ENCODE measurements at regions not wholly inside any gene's neighbourhood (a gene's known extent, or its start where the extent isn't known, plus 50 kb on each side); places are given as distances from the start of the nearest gene placed in this dataset.
"Not testable (repeated sequence)": the region's sequence is repeated elsewhere in the genome, so short reads cannot be mapped to it uniquely, and the experiment has no call there.

DNA sequence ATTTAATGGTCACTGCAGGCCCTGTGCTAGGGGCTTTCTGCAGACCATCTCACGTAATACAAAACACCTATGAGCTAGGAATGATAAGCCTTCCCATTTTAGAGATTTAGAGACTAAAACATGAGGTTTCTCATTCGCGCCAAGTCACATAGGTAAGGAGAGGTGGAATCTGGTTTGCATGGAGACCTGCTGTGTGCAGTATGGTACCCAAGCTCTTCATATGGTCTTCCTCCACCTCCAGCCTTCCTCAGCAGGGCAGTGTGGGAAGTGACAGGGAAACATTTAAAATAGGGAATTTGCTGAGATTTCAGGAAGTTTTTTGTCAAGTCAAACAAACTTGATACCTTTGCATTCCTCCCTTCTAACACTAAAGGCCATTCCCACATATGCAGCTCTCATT lies 337.6 kb downstream of the IL20RB start:
- no peak for DNase-seq (ENCODE audit: low read depth in 4 of 4, low spot score in 3 of 4)

DNA sequence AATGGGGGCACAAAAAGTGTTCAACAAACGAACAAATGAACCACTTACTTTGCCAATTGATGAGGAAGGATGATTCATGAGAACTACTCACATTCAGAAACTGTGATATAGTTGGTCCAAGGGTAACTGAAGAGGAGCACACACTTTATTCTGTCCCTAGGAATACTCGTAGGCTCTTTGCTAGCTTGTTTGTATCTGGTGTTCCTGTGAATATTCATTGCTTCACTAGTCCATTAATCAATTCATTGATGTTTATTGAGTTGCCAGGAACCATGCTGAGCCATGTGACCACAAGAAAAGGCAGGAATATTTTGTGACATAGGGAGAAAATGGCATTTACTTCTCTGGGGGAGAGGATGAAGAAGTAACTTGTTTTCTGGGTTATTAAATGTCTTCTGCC lies 338.3 kb downstream of the IL20RB start:
- no peak for DNase-seq (ENCODE audit: low read depth in 4 of 4, low spot score in 3 of 4)

DNA sequence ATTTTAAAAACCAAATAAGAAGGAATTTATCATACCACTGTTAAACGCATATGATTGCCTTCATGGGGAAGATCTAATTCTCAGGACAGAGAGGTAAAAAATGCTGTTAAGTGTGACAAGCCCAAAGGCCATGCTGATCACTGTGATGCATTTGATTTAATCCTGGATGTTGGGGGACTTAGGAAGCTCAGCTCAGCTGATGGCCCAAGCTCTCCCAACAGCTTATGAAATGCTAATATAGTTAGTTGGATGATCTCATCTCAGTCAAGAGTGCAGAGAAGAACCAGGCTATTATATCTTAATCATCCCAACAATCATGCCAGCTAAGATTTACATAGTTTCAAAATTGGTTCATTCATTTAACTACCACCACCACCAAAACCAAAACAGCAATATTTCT lies 340.0 kb downstream of the IL20RB start:
- no peak for DNase-seq (ENCODE audit: low read depth in 4 of 4, low spot score in 3 of 4)

DNA sequence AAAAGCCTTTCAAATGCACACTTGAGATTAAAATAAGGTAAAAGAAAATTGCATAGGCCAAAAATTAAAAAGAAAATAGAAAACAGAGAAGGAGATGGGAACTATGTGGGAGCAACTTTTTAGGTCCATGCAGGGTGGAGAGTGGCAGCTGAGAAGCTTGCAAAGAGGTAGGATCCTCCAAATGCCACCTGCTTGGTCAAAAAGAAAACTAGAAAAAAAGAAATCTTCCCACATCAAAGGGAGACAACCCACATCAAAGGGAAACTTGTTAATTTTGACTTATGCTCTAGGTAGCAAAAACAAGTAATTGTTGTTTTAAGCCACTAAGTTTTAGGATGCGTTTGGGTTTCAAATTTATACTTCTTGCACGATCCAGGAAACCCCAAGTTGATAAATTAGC lies 342.9 kb downstream of the IL20RB start:
- no peak for DNase-seq (ENCODE audit: low read depth in 4 of 4, low spot score in 3 of 4)

- DNase-seq (ENCODE audit: low read depth in 4 of 4, low spot score in 3 of 4) = no peak
These were observed 346.7 kb downstream of the IL20RB start for GRCh38 chr3:137304313-137305056.

- DNase-seq (ENCODE audit: low read depth in 4 of 4, low spot score in 3 of 4) = no peak
These were observed 366.3 kb downstream of the IL20RB start for GRCh38 chr3:137324114-137324513.

DNA sequence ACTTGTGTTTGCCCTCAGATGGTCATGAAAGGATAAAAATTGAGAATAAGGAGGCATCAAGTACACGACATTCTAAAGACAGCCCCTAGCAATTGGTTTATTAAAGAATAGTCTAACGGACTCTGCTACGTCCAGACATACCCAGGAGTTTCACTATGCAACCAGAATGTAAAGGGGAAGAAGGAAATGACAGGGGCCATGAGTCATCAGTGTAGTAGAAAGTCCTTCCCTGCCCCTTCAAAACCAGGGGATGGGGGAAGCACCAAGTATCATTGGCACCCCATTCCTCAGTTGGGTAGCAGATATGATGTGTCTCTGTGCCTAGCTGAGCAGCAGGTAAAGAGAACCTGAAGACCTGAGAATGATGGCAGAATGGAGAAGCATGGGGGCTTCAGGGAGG lies 367.4 kb downstream of the IL20RB start:
- DNase-seq (ENCODE audit: low read depth in 4 of 4, low spot score in 3 of 4) = no peak

GRCh38 chr3:137325934-137326333 lies 368.2 kb downstream of the IL20RB start:
- no peak for DNase-seq (ENCODE audit: low read depth in 4 of 4, low spot score in 3 of 4)

- no peak for DNase-seq (ENCODE audit: low read depth in 4 of 4, low spot score in 3 of 4)
These were observed 371.8 kb downstream of the IL20RB start for GRCh38 chr3:137329594-137329993.

GRCh38 chr3:137330246-137330645 lies 372.5 kb downstream of the IL20RB start:
- no peak for DNase-seq (ENCODE audit: low read depth in 4 of 4, low spot score in 3 of 4)

DNA sequence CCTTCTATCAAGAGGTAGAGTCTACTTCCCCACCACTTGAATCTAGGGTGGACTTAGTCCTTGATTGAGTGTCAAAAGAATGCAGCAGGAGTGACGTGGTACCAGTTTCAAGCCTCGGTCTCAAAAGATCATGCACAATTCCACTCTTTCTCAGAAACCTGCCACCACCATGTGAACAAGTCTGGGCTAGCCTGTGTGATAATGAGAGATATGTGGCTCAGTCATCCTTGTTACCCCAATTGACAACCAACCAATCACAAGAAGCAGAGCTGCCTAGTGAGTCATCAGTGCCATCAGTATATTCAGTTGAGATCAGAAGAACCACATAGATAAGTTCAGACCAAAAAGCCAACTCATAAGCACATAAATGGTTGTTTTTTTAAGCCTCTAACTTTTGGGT lies 374.5 kb downstream of the IL20RB start:
- DNase-seq (ENCODE audit: low read depth in 4 of 4, low spot score in 3 of 4) = no peak

DNA sequence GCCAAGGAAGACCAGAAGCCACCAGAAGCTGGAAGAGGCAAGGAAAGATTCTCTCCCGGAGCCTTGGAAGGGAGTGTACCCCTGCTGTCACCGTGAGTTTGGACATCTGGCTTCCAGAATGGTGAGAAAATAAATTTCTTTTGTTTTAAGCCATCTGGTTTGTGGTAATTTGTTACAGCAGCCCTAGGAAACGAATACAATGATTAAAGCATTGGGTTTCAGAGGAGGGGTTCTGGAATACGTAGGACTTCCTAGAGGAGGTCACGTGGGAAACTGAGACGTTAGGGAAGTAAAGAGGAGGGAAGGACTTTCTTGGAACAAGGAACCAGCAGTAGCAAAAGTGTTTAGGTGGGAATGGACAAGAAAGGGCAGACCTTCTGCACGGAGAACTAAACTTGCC lies 377.7 kb downstream of the IL20RB start:
- DNase-seq (ENCODE audit: low read depth in 4 of 4, low spot score in 3 of 4) = no peak

DNA sequence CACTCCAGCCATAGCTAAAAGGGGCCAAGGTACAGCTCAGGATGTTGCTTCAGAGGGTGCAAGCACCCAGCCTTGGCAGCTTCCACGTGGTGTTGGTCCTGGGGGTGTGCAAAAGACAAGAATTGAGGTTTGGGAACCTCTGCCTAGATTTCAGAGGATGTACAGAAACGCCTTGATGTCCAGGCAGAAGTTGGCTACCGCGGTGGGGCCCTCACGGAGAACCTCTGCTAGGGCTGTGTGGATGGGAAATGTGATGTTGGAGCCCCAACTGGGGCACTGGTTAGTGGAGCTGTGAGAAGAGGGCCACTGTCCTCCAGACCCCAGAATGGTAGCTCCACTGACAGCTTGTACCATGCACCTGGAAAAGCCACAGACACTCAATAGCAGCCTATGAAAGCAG lies 380.6 kb downstream of the IL20RB start:
- not testable (repeated sequence) for DNase-seq (ENCODE audit: low read depth in 4 of 4, low spot score in 3 of 4)

DNA sequence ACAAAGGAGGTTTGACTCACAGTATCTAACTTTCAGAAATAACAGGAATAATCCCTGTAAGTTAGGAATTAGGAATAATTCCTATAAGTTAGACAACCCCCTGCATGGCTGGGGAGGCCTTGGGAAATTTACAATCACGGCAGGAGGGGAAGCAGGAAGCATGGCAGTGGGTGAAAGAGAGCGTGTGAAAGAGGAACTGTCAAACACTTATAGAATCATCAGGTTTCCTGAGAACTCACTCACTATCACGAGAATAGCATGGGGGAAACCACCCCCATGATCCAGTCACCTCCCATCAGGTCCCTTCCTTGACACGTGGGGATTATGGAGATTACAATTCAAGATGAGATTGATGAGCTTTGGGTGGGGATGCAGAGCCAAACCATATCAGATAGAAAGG lies 385.5 kb downstream of the IL20RB start:
- no peak for DNase-seq (ENCODE audit: low read depth in 4 of 4, low spot score in 3 of 4)

DNA sequence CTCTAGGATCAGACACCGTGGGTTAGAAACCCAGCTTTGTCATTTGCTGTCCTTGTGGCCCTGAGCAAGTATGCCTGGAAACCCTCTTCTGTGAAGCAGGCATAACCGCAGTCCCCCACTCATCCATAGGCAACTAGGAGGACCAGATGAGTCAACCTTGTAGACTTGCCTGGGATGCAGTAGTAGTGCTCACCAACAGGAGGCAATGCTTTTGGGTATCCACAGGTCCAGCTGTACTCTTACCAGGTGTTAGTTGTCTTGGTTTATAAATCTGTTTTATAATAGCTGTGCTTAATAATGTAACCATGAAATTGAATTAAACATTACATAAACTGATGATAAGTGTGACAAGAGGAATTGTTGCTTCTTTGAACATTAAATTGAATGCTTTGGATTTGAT lies 389.3 kb downstream of the IL20RB start:
- no peak for DNase-seq (ENCODE audit: low read depth in 4 of 4, low spot score in 3 of 4)

DNA sequence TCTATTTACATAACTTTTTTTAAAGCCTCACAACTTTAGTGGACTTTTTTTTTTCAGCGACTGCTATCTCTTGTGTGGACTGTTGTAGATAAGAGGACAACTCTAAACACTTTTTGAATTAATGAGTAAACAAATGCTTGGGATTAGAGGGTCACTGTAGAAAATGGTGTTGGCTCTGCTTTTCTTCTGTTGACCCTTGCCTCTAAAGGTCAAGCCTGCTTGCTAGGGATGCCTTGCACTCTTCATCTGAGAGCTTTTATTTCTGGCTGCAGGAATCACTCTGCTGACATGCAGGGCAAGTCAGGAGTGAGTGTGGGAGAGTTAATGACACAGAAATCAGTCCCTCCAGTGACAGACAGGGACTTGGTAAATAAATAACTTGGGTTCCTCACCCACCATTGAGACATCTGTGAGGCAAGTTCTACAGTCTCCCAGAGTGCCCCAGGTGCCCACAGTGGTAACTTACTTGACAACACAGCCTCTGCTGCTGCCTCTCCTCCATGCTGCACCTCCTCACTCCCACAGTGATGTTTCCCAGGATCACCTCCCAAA lies 390.1 kb downstream of the IL20RB start:
- no peak for DNase-seq (ENCODE audit: low read depth in 4 of 4, low spot score in 3 of 4)

DNA sequence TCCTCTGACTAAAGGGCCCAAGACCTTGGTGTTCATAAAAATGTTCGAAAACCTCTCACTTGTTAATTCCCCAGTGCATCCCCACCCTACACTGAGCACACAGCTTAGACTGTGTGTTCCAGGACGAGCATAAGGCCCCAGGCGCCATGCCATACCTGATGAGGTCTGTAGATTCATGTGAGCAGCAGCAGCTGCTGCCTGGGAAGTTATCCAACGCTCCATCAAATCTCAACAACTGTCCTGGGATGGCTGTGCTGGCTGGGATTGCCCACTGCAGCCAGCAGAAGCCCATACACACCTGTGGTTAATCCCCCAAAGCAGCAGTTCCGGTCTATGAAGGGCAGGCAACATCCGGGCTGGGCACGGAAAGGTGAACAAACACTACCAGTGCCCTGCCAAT lies 391.2 kb downstream of the IL20RB start:
- DNase-seq (ENCODE audit: low read depth in 4 of 4, low spot score in 3 of 4) = no peak

DNA sequence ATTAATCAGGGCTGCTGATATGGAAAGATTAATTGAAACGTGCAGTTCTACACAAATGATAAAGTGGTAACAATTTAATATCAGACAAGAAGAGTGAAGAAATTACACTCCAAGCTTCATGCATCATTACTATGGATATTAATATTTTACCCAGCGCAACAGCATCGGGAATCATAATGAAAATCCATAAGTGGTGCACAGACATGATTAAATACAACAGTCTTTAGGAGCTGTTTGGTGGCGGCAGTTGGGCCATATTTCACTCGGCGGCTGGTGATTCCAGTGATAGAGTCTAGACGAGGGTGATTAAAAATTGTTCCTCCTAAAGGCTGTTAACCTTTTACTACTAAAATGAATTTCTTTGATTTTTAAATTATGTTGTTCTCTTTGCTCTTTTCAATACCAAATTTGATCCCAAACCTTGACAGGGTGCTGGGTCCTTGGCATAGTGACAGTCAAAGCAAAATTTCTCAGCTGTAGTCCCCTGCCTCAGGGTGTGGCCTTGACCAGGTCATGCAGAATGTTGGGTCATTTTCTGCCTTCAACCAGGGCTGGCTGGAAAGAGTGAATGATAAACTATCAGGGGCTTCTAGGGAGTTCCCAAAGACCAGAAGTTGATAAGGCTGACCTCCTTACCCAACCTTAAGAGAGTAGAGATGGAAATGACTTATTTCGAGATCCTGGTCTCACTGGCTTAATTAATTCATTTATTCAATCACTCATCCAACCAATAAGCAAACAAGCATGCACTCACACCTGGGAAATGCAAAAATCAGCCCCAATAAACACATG lies 392.0 kb downstream of the IL20RB start:
- DNase-seq (ENCODE audit: low read depth in 4 of 4, low spot score in 3 of 4) = no peak

DNA sequence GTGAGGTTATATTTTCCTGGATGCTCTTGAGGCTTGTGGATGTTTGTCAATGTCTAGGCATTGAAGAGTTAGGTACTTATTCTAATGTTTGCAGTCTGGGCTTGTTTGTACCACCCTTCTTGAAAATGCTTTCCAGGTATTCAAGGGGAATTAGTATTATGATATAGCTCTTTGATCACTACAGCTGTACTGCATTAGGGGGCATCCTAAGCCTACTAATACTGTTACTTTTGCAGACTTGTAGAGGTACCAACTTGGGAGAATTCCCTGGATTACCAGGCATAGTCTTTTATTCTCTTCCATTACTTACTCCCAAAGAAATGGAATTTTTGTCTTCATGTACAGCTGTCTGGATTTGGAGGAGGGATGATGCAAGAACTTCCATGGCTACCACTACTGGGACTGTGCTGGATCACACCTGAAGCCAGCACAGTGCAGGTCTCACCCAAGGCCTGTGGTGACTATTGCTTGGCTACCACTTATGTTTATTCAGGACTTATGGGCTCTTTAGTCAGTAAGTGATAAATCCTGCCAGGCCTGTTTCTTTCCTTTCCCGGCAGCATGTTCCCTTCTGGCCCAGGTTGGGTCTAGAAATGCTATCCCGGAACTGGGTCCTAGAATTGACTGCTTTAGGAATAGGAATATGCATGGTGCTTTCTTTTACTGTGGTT lies 402.9 kb downstream of the IL20RB start:
- DNase-seq (ENCODE audit: low read depth in 4 of 4, low spot score in 3 of 4) = no peak

DNA sequence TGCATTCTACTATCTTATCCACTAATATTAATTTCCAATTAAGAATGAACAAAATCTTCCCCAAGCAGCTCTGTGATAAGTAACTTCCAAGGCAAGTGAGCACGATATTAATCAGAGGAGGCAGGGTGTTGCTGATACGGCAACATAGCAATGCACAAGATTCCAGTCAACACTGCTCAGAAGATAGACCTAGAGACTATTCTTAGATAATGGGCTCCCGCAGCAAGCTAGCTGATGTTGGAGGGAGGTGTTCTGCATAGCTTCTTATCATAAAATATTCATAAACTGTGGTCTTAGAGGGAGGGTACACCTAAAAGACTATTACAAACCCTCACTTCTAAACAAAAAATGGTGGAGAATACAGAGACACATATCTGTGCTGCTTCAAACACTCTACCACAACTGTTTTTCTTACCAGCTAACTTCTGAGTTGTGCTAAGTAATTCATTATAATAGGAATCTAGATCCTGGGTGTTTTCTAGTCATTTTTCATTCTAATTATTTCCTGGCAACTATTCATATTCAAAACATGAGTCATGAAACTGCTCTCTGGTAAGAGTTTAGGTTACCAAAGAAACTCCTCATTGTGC lies 382.0 kb upstream of the SOX14 start:
- DNase-seq (ENCODE audit: low read depth in 4 of 4, low spot score in 3 of 4) = no peak

DNA sequence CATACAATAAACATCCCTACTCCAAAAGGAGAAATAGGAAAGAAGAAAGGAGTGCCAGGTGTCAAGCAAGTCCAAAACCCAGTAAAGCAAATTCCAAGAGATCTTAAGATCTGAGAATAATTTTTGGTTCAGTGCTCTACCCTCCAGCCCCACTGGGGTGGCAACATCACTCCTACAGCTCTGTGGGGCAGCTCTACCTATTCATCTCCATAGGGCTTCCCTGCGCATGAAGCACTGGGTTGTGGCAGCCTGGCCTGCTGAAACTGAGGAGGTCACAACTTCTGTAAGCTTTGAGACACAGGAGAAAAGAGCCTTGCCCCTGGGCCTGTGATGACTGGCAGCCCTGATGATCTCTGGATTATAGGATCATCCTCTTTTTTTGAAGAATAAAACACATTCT lies 378.2 kb upstream of the SOX14 start:
- no peak for DNase-seq (ENCODE audit: low read depth in 4 of 4, low spot score in 3 of 4)

All from left renal pelvis (tissue), 4 donors.